ENCODE measurements at regions not wholly inside any gene's neighbourhood (a gene's known extent, or its start where the extent isn't known, plus 50 kb on each side); places are given as distances from the start of the nearest gene placed in this dataset.

GRCh38 chr11:69963533-69964246, 114.4 kb upstream of the ANO1 start:
- no peak for DNase-seq (ENCODE audit: low read depth)
- H3K4me3 ChIP-seq (ENCODE audit: low read depth, low read length): no peak overlapping the region

GRCh38 chr11:69964247-69964643, 113.9 kb upstream of the ANO1 start:
- TF ChIP-seq CTCF (IDR thresholded peaks at IDR 0.05; ENCODE audit: low read depth, low read length, missing control alignments): no peak
- no peak for DNase-seq (ENCODE audit: low read depth)
- H3K4me3 ChIP-seq (ENCODE audit: low read depth, low read length): no peak overlapping the region

More at GRCh38 chr11:69963533-69964246, 114.4 kb upstream of the ANO1 start:
- TF ChIP-seq CTCF (IDR thresholded peaks at IDR 0.05; ENCODE audit: low read depth, low read length, missing control alignments): no peak

GRCh38 chr11:69965821-69966582, 112.1 kb upstream of the ANO1 start:
- DNase-seq (ENCODE audit: low read depth): no peak
- no peak for TF ChIP-seq CTCF (IDR thresholded peaks at IDR 0.05; ENCODE audit: low read depth, low read length, missing control alignments)
- H3K4me3 ChIP-seq (ENCODE audit: low read depth, low read length): no peak overlapping the region

GRCh38 chr11:69966583-69966835, 111.6 kb upstream of the ANO1 start:
- no peak for DNase-seq (ENCODE audit: low read depth)
- TF ChIP-seq CTCF (IDR thresholded peaks at IDR 0.05; ENCODE audit: low read depth, low read length, missing control alignments): no peak
- H3K4me3 ChIP-seq (ENCODE audit: low read depth, low read length): no peak overlapping the region

- no peak overlapping the region for H3K4me3 ChIP-seq (ENCODE audit: low read depth, low read length)
- no peak for TF ChIP-seq CTCF (IDR thresholded peaks at IDR 0.05; ENCODE audit: low read depth, low read length, missing control alignments)
- no peak for DNase-seq (ENCODE audit: low read depth)
Measured at GRCh38 chr11:69966910-69967483, 111.1 kb upstream of the ANO1 start.

- no peak for TF ChIP-seq CTCF (IDR thresholded peaks at IDR 0.05; ENCODE audit: low read depth, low read length, missing control alignments)
- H3K4me3 ChIP-seq (ENCODE audit: low read depth, low read length): no peak overlapping the region
Measured at GRCh38 chr11:69967484-69967883, 110.6 kb upstream of the ANO1 start.

More at GRCh38 chr11:69967484-69967883, 110.6 kb upstream of the ANO1 start:
- no peak for DNase-seq (ENCODE audit: low read depth)

Data from GM12864 (cell line).